ENCODE measurements at regions not wholly inside any gene's neighbourhood (a gene's known extent, or its start where the extent isn't known, plus 50 kb on each side); places are given as distances from the start of the nearest gene placed in this dataset.

GRCh38 chr14:24708684-24709083 is 74.7 kb upstream of the GZMB start:
- no peak for ATAC-seq
- 32% methylated on average over 3 of the region's 3 CpGs for WGBS (ENCODE audit: low lambda C conversion rate)
- Histone ChIP-seq H4K20me1 (ENCODE audit: insufficient read depth, low read length) (no peaks in the 10 kb centered on the region), H3K4me2 (ENCODE audit: low read depth, low read length) (no peak overlapping the region), H3K27me3 (ENCODE audit: control insufficient read depth in 1 of 2, insufficient read depth in 2 of 2, low read length in 2 of 2) (peaks cover 4 to 28% of the 10 kb centered on the region in 2 experiments; a peak in 2 of 5 replicates), H3K79me2 (ENCODE audit: insufficient read depth, low read length) (no peaks in the 10 kb centered on the region), H3K4me3 (replicated peaks in 1 of 3; ENCODE audit: insufficient read depth in 1 of 3, low read depth in 2 of 3, low read length in 3 of 3) (no peak overlapping the region), H3K4me1 (ENCODE audit: insufficient read depth, low read length) (peaks cover 6% of the 10 kb centered on the region), H3K36me3 (replicated peaks in 1 of 2; ENCODE audit: control insufficient read depth in 1 of 2, insufficient read depth in 2 of 2, low read length in 2 of 2) (no peaks in the 10 kb centered on the region), H2AFZ (ENCODE audit: low read length) (no peak overlapping the region), H3K9me3 (ENCODE audit: low read length) (no peaks in the 10 kb centered on the region), H3K9ac (ENCODE audit: insufficient read depth, low read depth, low read length) (no peak overlapping the region), H3K27ac (ENCODE audit: extremely low read length, insufficient read depth, low read length) (no peak overlapping the region)
- no peak for TF ChIP-seq ZNF644 (CRISPR knock-in tag; IDR thresholded peaks at IDR 0.05; ENCODE audit: low read depth)
- no peak for TF ChIP-seq ZNF296 (CRISPR knock-in tag; conservative IDR thresholded peaks at IDR 0.05)
- no peak for TF ChIP-seq ZNF253 (CRISPR knock-in tag; IDR thresholded peaks at IDR 0.05; ENCODE audit: borderline replicate concordance)
- no peak for TF ChIP-seq ZNF343 (CRISPR knock-in tag; IDR thresholded peaks at IDR 0.05)
- TF ChIP-seq PLRG1 (conservative IDR thresholded peaks at IDR 0.05), result no peak
- TF ChIP-seq ELF4 (CRISPR knock-in tag; IDR thresholded peaks at IDR 0.05; ENCODE audit: borderline replicate concordance), result no peak
- TF ChIP-seq, protein P1, sequence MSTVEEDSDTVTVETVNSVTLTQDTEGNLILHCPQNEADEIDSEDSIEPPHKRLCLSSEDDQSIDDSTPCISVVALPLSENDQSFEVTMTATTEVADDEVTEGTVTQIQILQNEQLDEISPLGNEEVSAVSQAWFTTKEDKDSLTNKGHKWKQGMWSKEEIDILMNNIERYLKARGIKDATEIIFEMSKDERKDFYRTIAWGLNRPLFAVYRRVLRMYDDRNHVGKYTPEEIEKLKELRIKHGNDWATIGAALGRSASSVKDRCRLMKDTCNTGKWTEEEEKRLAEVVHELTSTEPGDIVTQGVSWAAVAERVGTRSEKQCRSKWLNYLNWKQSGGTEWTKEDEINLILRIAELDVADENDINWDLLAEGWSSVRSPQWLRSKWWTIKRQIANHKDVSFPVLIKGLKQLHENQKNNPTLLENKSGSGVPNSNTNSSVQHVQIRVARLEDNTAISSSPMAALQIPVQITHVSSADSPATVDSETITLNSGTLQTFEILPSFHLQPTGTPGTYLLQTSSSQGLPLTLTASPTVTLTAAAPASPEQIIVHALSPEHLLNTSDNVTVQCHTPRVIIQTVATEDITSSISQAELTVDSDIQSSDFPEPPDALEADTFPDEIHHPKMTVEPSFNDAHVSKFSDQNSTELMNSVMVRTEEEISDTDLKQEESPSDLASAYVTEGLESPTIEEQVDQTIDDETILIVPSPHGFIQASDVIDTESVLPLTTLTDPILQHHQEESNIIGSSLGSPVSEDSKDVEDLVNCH (CRISPR knock-in tag; IDR thresholded peaks at IDR 0.05), result no peak
- TF ChIP-seq GMEB2 (CRISPR knock-in tag; IDR thresholded peaks at IDR 0.05; ENCODE audit: low read depth), result no peak
- TF ChIP-seq IKZF4 (CRISPR knock-in tag; IDR thresholded peaks at IDR 0.05; ENCODE audit: borderline replicate concordance, low read depth, not compliant biosample characterization), result no peak
- TF ChIP-seq, protein P2, sequence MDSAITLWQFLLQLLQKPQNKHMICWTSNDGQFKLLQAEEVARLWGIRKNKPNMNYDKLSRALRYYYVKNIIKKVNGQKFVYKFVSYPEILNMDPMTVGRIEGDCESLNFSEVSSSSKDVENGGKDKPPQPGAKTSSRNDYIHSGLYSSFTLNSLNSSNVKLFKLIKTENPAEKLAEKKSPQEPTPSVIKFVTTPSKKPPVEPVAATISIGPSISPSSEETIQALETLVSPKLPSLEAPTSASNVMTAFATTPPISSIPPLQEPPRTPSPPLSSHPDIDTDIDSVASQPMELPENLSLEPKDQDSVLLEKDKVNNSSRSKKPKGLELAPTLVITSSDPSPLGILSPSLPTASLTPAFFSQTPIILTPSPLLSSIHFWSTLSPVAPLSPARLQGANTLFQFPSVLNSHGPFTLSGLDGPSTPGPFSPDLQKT (CRISPR knock-in tag; IDR thresholded peaks at IDR 0.05; ENCODE audit: borderline replicate concordance), result no peak
- TF ChIP-seq, protein P3, sequence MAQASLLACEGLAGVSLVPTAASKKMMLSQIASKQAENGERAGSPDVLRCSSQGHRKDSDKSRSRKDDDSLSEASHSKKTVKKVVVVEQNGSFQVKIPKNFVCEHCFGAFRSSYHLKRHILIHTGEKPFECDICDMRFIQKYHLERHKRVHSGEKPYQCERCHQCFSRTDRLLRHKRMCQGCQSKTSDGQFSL (CRISPR knock-in tag; IDR thresholded peaks at IDR 0.05), result no peak
- in situ Hi-C loops (cut with HindIII; ENCODE audit: extremely low pct_ligation_motif_present, low pct_unique_long_range_greater_than_20kb) (loop anchor here (5.0 kb wide), 1 partner anchor 694 kb away; no protein-coding TSS in a partner anchor), intact Hi-C loops (cut with micrococcal nuclease; ENCODE audit: unreplicated experiment) (no loop called here)
- CTCF ChIA-PET (ENCODE audit: low intra/inter-chr PET ratio, low total read pairs), result interaction anchor here (3.5 kb wide), 1 partner anchor 442 kb away, joined by 47 read pairs; no protein-coding TSS in a partner anchor
- no peak for FAIRE-seq
- no TSS peak for BruUV-seq (replicated peaks)
- POLR2A ChIA-PET, result no interaction called here
- DNase-seq (ENCODE audit: low spot score), result no peak

Measured in HepG2 (cell line).